ENCODE measurements at regions not wholly inside any gene's neighbourhood (a gene's known extent, or its start where the extent isn't known, plus 50 kb on each side); places are given as distances from the start of the nearest gene placed in this dataset.
"Not testable (repeated sequence)": the region's sequence is repeated elsewhere in the genome, so short reads cannot be mapped to it uniquely, and the experiment has no call there.

GRCh38 chr14:104230946-104231345 lies 92.6 kb downstream of the KIF26A start:
- WGBS, 4 donors = 83 to 100% (median 95%) methylated on average over 2 to 4 of the region's 4 CpGs
- no peak overlapping the region for H3K27ac ChIP-seq
- no peak for DNase-seq
- peaks cover 0 to 13% (median 0%) of the 10 kb centered on the region in 3 donors for H3K9me3 ChIP-seq (replicated peaks in 1 of 3)
- H3K4me3 ChIP-seq = no peak overlapping the region
- no peaks in the 10 kb centered on the region for H3K4me1 ChIP-seq (replicated peaks in 1 of 2)
- no peaks in the 10 kb centered on the region for H3K36me3 ChIP-seq (replicated peaks in 1 of 2)
- H3K27me3 ChIP-seq = no peaks in the 10 kb centered on the region
- TF ChIP-seq CTCF (IDR thresholded peaks at IDR 0.05) (no peak), POLR2A (IDR thresholded peaks at IDR 0.05) (no peak)
- intact Hi-C loops (cut with DNase I) = no loop called here

GRCh38 chr14:104232070-104232484 lies 93.7 kb downstream of the KIF26A start:
- DNase-seq = no peak
- WGBS, 4 donors = 58 to 75% (median 67%) methylated on average over 4 of the region's 4 CpGs
- Histone ChIP-seq H3K4me3 (no peak overlapping the region), H3K27me3 (no peaks in the 10 kb centered on the region), H3K9me3 (replicated peaks in 1 of 3) (peaks cover 0 to 18% (median 0%) of the 10 kb centered on the region in 3 donors), H3K4me1 (replicated peaks in 1 of 2) (no peaks in the 10 kb centered on the region), H3K27ac (no peak overlapping the region), H3K36me3 (replicated peaks in 1 of 2) (no peaks in the 10 kb centered on the region)
- TF ChIP-seq POLR2A (IDR thresholded peaks at IDR 0.05) = no peak
- TF ChIP-seq CTCF (IDR thresholded peaks at IDR 0.05) = no peak
- intact Hi-C loops (cut with DNase I) = no loop called here

GRCh38 chr14:104234007-104234786 lies 95.8 kb downstream of the KIF26A start:
- DNase-seq = peak in 1 of 7 donors; percentile 2
- H3K4me1 ChIP-seq (replicated peaks in 1 of 2); H3K4me3 ChIP-seq; intact Hi-C loops (cut with DNase I); H3K36me3 ChIP-seq (replicated peaks in 1 of 2); H3K27ac ChIP-seq; H3K27me3 ChIP-seq: not testable (repeated sequence)
- WGBS, 4 donors = 78 to 97% (median 89%) methylated on average over 3 of the region's 3 CpGs
- peaks cover 0 to 19% (median 0%) of the 10 kb centered on the region in 3 donors for H3K9me3 ChIP-seq (replicated peaks in 1 of 3)

- Histone ChIP-seq H3K4me1 (replicated peaks in 1 of 2) (no peaks in the 10 kb centered on the region), H3K4me3 (no peak overlapping the region), H3K9me3 (replicated peaks in 1 of 3) (peaks cover 0 to 19% (median 0%) of the 10 kb centered on the region in 3 donors), H3K27ac (no peak overlapping the region), H3K27me3 (no peaks in the 10 kb centered on the region), H3K36me3 (replicated peaks in 1 of 2) (no peaks in the 10 kb centered on the region)
- intact Hi-C loops (cut with DNase I) = no loop called here
- no peak for TF ChIP-seq CTCF (IDR thresholded peaks at IDR 0.05)
- no peak for TF ChIP-seq POLR2A (IDR thresholded peaks at IDR 0.05)
- 68 to 90% (median 76%) methylated on average over 2 of the region's 2 CpGs for WGBS, 4 donors
- DNase-seq = peak in 2 of 7 donors; percentile 4 to 18
These were observed 97.3 kb downstream of the KIF26A start for GRCh38 chr14:104235686-104236085.

Data from adrenal gland (tissue), 9 donors.